ENCODE measurements at regions not wholly inside any gene's neighbourhood (a gene's known extent, or its start where the extent isn't known, plus 50 kb on each side); places are given as distances from the start of the nearest gene placed in this dataset.

DNA sequence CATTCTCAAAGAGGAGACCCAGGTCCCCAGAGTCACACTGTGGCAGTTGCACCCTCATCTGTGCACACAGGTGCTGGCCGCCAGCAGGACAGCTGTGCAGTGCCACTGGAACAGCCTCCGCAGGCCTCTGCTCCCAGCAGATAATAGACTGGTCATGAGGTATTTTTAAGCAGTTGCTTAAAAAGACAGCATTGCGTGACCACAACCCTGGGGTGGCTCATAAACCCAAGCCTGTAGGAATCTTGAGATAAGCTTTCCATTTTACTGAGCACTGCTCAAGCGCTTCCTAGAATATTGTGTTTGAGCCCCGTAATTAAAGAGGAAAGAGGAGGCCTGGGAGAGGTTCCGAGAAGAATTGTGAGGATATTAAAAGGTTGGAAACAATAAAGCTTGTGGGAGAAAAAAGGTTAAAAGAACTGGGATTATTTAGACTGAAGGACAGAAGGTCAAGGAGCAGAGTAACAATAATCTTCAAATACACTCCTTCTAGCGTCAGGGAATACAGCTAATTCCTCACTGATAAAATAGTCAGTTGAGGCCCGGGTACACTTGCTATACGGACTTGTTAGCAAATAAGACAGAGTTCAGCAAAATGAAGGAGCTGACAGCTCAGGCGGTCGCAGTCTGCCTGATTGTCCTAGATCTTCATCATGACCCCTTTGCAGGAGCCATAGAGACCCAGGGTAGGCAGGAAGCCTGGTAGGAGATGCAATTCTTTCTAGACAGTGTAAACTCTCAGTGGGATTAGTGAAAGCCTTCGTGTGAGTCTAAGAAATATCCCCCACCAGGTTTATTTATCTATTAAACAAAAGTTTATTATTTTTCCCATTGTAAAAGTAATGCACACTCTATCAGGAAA lies 86.2 kb upstream of the KIT start (continued):
- no peak for TF ChIP-seq XRCC3 (IDR thresholded peaks at IDR 0.05)
- TF ChIP-seq CBFA2T3 (IDR thresholded peaks at IDR 0.05), result peak; percentile 99
- TF ChIP-seq, protein P1, sequence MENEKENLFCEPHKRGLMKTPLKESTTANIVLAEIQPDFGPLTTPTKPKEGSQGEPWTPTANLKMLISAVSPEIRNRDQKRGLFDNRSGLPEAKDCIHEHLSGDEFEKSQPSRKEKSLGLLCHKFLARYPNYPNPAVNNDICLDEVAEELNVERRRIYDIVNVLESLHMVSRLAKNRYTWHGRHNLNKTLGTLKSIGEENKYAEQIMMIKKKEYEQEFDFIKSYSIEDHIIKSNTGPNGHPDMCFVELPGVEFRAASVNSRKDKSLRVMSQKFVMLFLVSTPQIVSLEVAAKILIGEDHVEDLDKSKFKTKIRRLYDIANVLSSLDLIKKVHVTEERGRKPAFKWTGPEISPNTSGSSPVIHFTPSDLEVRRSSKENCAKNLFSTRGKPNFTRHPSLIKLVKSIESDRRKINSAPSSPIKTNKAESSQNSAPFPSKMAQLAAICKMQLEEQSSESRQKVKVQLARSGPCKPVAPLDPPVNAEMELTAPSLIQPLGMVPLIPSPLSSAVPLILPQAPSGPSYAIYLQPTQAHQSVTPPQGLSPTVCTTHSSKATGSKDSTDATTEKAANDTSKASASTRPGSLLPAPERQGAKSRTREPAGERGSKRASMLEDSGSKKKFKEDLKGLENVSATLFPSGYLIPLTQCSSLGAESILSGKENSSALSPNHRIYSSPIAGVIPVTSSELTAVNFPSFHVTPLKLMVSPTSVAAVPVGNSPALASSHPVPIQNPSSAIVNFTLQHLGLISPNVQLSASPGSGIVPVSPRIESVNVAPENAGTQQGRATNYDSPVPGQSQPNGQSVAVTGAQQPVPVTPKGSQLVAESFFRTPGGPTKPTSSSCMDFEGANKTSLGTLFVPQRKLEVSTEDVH (IDR thresholded peaks at IDR 0.05; ENCODE audit: low read depth, partially characterized antibody), result peak; percentile 27
- no peak for TF ChIP-seq SLC30A9 (CRISPR knock-in tag; IDR thresholded peaks at IDR 0.05)
- TF ChIP-seq ZNF76 (CRISPR knock-in tag; IDR thresholded peaks at IDR 0.05; ENCODE audit: borderline replicate concordance), result peak; percentile 86; the same call in 1 of the 2 replicates
- peak; percentile 96 for TF ChIP-seq MTA2 (IDR thresholded peaks at IDR 0.05; ENCODE audit: low read depth)
- TF ChIP-seq, protein P2, sequence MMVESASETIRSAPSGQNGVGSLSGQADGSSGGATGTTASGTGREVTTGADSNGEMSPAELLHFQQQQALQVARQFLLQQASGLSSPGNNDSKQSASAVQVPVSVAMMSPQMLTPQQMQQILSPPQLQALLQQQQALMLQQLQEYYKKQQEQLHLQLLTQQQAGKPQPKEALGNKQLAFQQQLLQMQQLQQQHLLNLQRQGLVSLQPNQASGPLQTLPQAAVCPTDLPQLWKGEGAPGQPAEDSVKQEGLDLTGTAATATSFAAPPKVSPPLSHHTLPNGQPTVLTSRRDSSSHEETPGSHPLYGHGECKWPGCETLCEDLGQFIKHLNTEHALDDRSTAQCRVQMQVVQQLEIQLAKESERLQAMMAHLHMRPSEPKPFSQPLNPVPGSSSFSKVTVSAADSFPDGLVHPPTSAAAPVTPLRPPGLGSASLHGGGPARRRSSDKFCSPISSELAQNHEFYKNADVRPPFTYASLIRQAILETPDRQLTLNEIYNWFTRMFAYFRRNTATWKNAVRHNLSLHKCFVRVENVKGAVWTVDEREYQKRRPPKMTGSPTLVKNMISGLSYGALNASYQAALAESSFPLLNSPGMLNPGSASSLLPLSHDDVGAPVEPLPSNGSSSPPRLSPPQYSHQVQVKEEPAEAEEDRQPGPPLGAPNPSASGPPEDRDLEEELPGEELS (CRISPR knock-in tag; IDR thresholded peaks at IDR 0.05; ENCODE audit: borderline replicate concordance), result 0 out of 2 replicates have a peak, but pooled peaks have one; percentile 63
- peak; percentile 94 for TF ChIP-seq ZNF197 (CRISPR knock-in tag; IDR thresholded peaks at IDR 0.05; ENCODE audit: low read depth)
- peak; percentile 84 for TF ChIP-seq ZNF24 (IDR thresholded peaks at IDR 0.05)
- no peak for TF ChIP-seq XRCC4 (IDR thresholded peaks at IDR 0.05; ENCODE audit: extremely low read depth, insufficient read depth, insufficient read length)
- peak in 1 of 3 experiments; percentile 25 for TF ChIP-seq YY1 (IDR thresholded peaks at IDR 0.05; ENCODE audit: borderline replicate concordance in 1 of 3, control insufficient read depth in 1 of 3, extremely low read depth in 1 of 3, insufficient read depth in 3 of 3, insufficient read length in 1 of 3, insufficient replicate concordance in 2 of 3, low read depth in 1 of 3, low read length in 2 of 3)
- TF ChIP-seq ZEB2 (IDR thresholded peaks at IDR 0.05), result peak; percentile 72
- peak in 1 of 2 experiments; percentile 68; a peak in 1 of 3 replicates for TF ChIP-seq CBX3 (IDR thresholded peaks at IDR 0.05; ENCODE audit: borderline replicate concordance in 1 of 2, low read length in 2 of 2)
- no peak; the same call in 1 of the 2 replicates for TF ChIP-seq GABPA (tag; conservative IDR thresholded peaks at IDR 0.05; ENCODE audit: low read depth)
- TF ChIP-seq ZNF316 (IDR thresholded peaks at IDR 0.05), result no peak
- TF ChIP-seq FOXJ2 (tag; IDR thresholded peaks at IDR 0.05), result 0 out of 2 replicates have a peak, but pooled peaks have one; percentile 22
- peak; percentile 95 for TF ChIP-seq NFIC (IDR thresholded peaks at IDR 0.05)
- no peak for TF ChIP-seq SIN3B (IDR thresholded peaks at IDR 0.05; ENCODE audit: low read depth)
- peak; percentile 78 for TF ChIP-seq ADNP (tag; IDR thresholded peaks at IDR 0.05)
- TF ChIP-seq, protein P3, sequence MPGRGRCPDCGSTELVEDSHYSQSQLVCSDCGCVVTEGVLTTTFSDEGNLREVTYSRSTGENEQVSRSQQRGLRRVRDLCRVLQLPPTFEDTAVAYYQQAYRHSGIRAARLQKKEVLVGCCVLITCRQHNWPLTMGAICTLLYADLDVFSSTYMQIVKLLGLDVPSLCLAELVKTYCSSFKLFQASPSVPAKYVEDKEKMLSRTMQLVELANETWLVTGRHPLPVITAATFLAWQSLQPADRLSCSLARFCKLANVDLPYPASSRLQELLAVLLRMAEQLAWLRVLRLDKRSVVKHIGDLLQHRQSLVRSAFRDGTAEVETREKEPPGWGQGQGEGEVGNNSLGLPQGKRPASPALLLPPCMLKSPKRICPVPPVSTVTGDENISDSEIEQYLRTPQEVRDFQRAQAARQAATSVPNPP (IDR thresholded peaks at IDR 0.05; ENCODE audit: borderline replicate concordance, insufficient read depth, insufficient read length), result no peak
- peak; percentile 70; the same call in 1 of the 2 replicates for TF ChIP-seq ZNF23 (CRISPR knock-in tag; IDR thresholded peaks at IDR 0.05)
